AG04450 (cell line): ENCODE measurements at regions not wholly inside any gene's neighbourhood (a gene's known extent, or its start where the extent isn't known, plus 50 kb on each side); places are given as distances from the start of the nearest gene placed in this dataset.

Experiments
- CTCF ChIA-PET: fragments of 300-600, 350-600 bp; formaldehyde crosslinking; extraction: SDS; loops from one replicate; lab custom pipeline; 2022; ENCODE audit warnings: antibody characterized with exemption, inconsistent platforms; lab: Charles Lee
- POLR2A ChIA-PET: fragments of 350-600 bp; formaldehyde crosslinking; extraction: SDS; loops from one replicate; lab custom pipeline; 2021; ENCODE audit warnings: antibody characterized with exemption, inconsistent platforms; lab: Yijun Ruan, JAX
- DNase-seq: peaks from one replicate; pipeline ENCODE4 v3.0.0-alpha.2; 2011; ENCODE audit warnings: low read depth, low spot score
- H3K27ac ChIP-seq: one replicate; pipeline ENCODE4 v1.5.1; 2012; ENCODE audit warnings: low read depth, low read length, control low read depth
- H3K27me3 ChIP-seq: one replicate; pipeline ENCODE4 v1.6.0; 2012; ENCODE audit warnings: low read length; ENCODE audit not compliant: control insufficient read depth, insufficient read depth
- H3K4me3 ChIP-seq: 2 replicates; pipeline ENCODE4 v1.5.1; 2011; ENCODE audit warnings: mild to moderate bottlenecking, low read depth, low read length, control low read depth
- H3K9me3 ChIP-seq: 2 replicates; pipeline ENCODE4 v1.5.1; 2012; ENCODE audit warnings: low read length; ENCODE audit not compliant: control insufficient read depth, insufficient read depth
- TF ChIP-seq, protein P1 (sequence below): IDR thresholded peaks from 2 replicates; pipeline ENCODE4 v1.5.1; 2011; ENCODE audit warnings: low read depth, low read length, control low read depth, inconsistent platforms

- TF ChIP-seq, protein P1, sequence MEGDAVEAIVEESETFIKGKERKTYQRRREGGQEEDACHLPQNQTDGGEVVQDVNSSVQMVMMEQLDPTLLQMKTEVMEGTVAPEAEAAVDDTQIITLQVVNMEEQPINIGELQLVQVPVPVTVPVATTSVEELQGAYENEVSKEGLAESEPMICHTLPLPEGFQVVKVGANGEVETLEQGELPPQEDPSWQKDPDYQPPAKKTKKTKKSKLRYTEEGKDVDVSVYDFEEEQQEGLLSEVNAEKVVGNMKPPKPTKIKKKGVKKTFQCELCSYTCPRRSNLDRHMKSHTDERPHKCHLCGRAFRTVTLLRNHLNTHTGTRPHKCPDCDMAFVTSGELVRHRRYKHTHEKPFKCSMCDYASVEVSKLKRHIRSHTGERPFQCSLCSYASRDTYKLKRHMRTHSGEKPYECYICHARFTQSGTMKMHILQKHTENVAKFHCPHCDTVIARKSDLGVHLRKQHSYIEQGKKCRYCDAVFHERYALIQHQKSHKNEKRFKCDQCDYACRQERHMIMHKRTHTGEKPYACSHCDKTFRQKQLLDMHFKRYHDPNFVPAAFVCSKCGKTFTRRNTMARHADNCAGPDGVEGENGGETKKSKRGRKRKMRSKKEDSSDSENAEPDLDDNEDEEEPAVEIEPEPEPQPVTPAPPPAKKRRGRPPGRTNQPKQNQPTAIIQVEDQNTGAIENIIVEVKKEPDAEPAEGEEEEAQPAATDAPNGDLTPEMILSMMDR: no peak
- no peak overlapping the region for H3K4me3 ChIP-seq
- no peaks in the 10 kb centered on the region for H3K27me3 ChIP-seq
- H3K9me3 ChIP-seq: no peaks in the 10 kb centered on the region
- no peak for DNase-seq
- ChIA-PET POLR2A (no interaction called here), CTCF (no interaction called here)
- H3K27ac ChIP-seq: no peak overlapping the region
Measured at GRCh38 chr7:13159003-13159402, 471.6 kb downstream of the ARL4A start.

GRCh38 chr7:13159467-13160184 is 472.2 kb downstream of the ARL4A start:
- no peak overlapping the region for H3K27ac ChIP-seq
- DNase-seq: no peak
- no peaks in the 10 kb centered on the region for H3K27me3 ChIP-seq
- TF ChIP-seq, protein P1: no peak
- no peak overlapping the region for H3K4me3 ChIP-seq
- no peaks in the 10 kb centered on the region for H3K9me3 ChIP-seq
- ChIA-PET CTCF (interaction anchor here (1.3 to 1.4 kb wide), 2 partner anchors 15 to 103 kb away, joined by 3 to 4 read pairs; no protein-coding TSS in a partner anchor), POLR2A (no interaction called here)

GRCh38 chr7:13161125-13161524 is 473.7 kb downstream of the ARL4A start:
- ChIA-PET POLR2A (no interaction called here), CTCF (no interaction called here)
- H3K4me3 ChIP-seq: no peak overlapping the region
- no peak overlapping the region for H3K27ac ChIP-seq
- no peak for DNase-seq
- H3K27me3 ChIP-seq: no peaks in the 10 kb centered on the region
- H3K9me3 ChIP-seq: no peaks in the 10 kb centered on the region
- TF ChIP-seq, protein P1: no peak

GRCh38 chr7:13165854-13166253 is 478.4 kb downstream of the ARL4A start:
- H3K4me3 ChIP-seq: no peak overlapping the region
- ChIA-PET POLR2A (no interaction called here), CTCF (no interaction called here)
- H3K27ac ChIP-seq: no peak overlapping the region
- H3K27me3 ChIP-seq: no peaks in the 10 kb centered on the region
- DNase-seq: no peak
- no peaks in the 10 kb centered on the region for H3K9me3 ChIP-seq
- TF ChIP-seq, protein P1: no peak

GRCh38 chr7:13166801-13167200 is 479.4 kb downstream of the ARL4A start:
- H3K9me3 ChIP-seq: no peaks in the 10 kb centered on the region
- ChIA-PET CTCF (no interaction called here), POLR2A (no interaction called here)
- TF ChIP-seq, protein P1: no peak
- no peaks in the 10 kb centered on the region for H3K27me3 ChIP-seq
- DNase-seq: no peak
- no peak overlapping the region for H3K4me3 ChIP-seq
- no peak overlapping the region for H3K27ac ChIP-seq
